ENCODE measurements at regions not wholly inside any gene's neighbourhood (a gene's known extent, or its start where the extent isn't known, plus 50 kb on each side); places are given as distances from the start of the nearest gene placed in this dataset.

DNA sequence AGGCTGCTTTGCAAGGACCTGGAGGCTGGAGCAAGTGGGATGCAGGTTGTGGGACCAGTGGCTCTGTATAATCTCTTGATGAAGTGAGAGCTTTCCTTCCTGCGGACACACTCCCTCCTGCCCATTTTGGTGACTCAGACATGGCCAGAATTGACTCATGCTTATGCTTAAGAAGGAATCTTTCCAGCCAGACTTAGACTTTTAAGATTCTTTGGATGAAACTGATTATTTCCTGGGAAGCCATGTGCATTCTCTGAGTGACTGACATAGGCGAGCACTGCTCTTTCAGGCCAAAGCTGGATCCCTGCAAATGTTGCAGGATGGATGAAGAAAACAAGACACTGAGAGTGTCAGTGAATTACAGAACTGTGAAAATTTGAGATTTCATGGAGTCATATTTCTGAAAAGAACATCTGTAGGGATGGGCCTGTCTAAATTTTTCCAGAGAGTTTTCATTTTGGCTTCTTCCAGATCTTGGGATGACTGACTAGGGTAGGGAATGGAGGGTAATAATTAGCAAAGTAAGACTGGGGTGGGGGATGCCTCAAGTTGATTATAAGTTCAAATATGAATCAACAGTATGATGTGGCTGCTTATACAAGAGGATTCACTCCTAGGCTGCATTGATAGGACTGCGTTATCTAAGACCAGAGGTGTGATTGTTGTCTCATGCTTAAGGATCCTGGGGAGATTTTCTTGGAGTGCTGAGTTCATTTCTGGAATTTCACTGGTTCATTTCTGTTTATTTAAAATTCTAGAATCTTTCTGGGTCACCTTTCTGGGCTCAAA lies 195.8 kb downstream of the HIPK3 start (continued):
- TF ChIP-seq HNRNPH1 (optimal IDR thresholded peaks at IDR 0.05; ENCODE audit: low read depth, low read length): no peak
- TF ChIP-seq SRSF9 (IDR thresholded peaks at IDR 0.05; ENCODE audit: borderline replicate concordance, low read depth, low read length): no peak
- TF ChIP-seq ESRRA (IDR thresholded peaks at IDR 0.05; ENCODE audit: borderline replicate concordance, low read depth): no peak
- no peak for TF ChIP-seq BRF1 (IDR thresholded peaks at IDR 0.05; ENCODE audit: borderline replicate concordance, extremely low read depth, insufficient read length)
- no peak for TF ChIP-seq RBM15 (IDR thresholded peaks at IDR 0.05; ENCODE audit: insufficient read depth, low read length)
- no peak for TF ChIP-seq ZKSCAN3 (CRISPR knock-in tag; IDR thresholded peaks at IDR 0.05)

DNA sequence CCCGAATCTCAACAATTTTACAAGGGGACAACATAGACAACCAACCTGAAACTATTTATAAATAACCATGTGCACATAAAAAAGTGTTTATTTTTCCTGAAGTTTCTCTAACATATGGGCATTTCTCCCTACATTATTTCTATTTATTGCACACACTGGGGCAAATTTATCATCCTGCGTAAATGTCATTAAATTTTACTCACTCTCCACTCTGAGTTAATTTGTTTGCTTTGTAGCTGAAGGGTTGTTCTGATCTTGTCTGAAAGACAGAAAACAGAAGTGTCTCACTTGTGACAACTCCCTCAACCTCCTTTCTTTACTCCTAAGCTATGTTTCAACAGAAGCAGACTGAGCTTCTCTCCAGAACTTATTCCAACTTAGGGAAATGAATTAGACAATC lies 194.2 kb downstream of the HIPK3 start:
- POLR2A ChIA-PET: interaction anchor here (1.0 kb wide), 1 partner anchor 13 kb away, joined by 5 read pairs; no protein-coding TSS in a partner anchor
- TF ChIP-seq, protein P1, sequence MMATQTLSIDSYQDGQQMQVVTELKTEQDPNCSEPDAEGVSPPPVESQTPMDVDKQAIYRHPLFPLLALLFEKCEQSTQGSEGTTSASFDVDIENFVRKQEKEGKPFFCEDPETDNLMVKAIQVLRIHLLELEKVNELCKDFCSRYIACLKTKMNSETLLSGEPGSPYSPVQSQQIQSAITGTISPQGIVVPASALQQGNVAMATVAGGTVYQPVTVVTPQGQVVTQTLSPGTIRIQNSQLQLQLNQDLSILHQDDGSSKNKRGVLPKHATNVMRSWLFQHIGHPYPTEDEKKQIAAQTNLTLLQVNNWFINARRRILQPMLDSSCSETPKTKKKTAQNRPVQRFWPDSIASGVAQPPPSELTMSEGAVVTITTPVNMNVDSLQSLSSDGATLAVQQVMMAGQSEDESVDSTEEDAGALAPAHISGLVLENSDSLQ (IDR thresholded peaks at IDR 0.05): no peak
- TF ChIP-seq BRD9 (IDR thresholded peaks at IDR 0.05; ENCODE audit: low read depth, partially characterized antibody) (no peak), TAF7 (tag; IDR thresholded peaks at IDR 0.05) (no peak), RBM17 (IDR thresholded peaks at IDR 0.05; ENCODE audit: borderline replicate concordance, low read depth, low read length) (no peak), ATF1 (CRISPR knock-in tag; IDR thresholded peaks at IDR 0.05) (no peak), ATF1 (tag; IDR thresholded peaks at IDR 0.05) (no peak)
- TF ChIP-seq, protein P2, sequence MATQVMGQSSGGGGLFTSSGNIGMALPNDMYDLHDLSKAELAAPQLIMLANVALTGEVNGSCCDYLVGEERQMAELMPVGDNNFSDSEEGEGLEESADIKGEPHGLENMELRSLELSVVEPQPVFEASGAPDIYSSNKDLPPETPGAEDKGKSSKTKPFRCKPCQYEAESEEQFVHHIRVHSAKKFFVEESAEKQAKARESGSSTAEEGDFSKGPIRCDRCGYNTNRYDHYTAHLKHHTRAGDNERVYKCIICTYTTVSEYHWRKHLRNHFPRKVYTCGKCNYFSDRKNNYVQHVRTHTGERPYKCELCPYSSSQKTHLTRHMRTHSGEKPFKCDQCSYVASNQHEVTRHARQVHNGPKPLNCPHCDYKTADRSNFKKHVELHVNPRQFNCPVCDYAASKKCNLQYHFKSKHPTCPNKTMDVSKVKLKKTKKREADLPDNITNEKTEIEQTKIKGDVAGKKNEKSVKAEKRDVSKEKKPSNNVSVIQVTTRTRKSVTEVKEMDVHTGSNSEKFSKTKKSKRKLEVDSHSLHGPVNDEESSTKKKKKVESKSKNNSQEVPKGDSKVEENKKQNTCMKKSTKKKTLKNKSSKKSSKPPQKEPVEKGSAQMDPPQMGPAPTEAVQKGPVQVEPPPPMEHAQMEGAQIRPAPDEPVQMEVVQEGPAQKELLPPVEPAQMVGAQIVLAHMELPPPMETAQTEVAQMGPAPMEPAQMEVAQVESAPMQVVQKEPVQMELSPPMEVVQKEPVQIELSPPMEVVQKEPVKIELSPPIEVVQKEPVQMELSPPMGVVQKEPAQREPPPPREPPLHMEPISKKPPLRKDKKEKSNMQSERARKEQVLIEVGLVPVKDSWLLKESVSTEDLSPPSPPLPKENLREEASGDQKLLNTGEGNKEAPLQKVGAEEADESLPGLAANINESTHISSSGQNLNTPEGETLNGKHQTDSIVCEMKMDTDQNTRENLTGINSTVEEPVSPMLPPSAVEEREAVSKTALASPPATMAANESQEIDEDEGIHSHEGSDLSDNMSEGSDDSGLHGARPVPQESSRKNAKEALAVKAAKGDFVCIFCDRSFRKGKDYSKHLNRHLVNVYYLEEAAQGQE (IDR thresholded peaks at IDR 0.05; ENCODE audit: borderline replicate concordance): no peak
- TF ChIP-seq, protein P2 (CRISPR knock-in tag; IDR thresholded peaks at IDR 0.05; ENCODE audit: low read depth): no peak

More for the DNA sequence above, 194.2 kb downstream of the HIPK3 start:
- no peak for DNase-seq (ENCODE audit: extremely low read depth in 1 of 4, low spot score in 3 of 4)
- Histone ChIP-seq H3K4me1 (replicated peaks in 1 of 2; ENCODE audit: control insufficient read depth in 2 of 2, insufficient read depth in 2 of 2, low read length in 2 of 2) (no peaks in the 10 kb centered on the region), H3K27ac (ENCODE audit: extremely low read depth, low read depth, low read length) (no peak overlapping the region), H3K27me3 (ENCODE audit: control insufficient read depth in 2 of 2, insufficient read depth in 2 of 2, low read length in 2 of 2) (peaks cover 3 to 8% of the 10 kb centered on the region in 2 experiments; a peak in 3 of 5 replicates), H2AFZ (ENCODE audit: low read depth, low read length) (no peak overlapping the region), H3K9me1 (ENCODE audit: control insufficient read depth, insufficient read depth, low read length) (no peaks in the 10 kb centered on the region), H3K36me3 (ENCODE audit: control insufficient read depth, insufficient read depth, low read length) (no peaks in the 10 kb centered on the region), H3K9me3 (replicated peaks; ENCODE audit: control insufficient read depth, insufficient read depth, low read depth, low read length) (no peaks in the 10 kb centered on the region), H3K4me3 (no peak overlapping the region), H3K4me2 (ENCODE audit: insufficient read depth, low read length) (no peak overlapping the region), H3K79me2 (ENCODE audit: control insufficient read depth, insufficient read depth, low read length) (no peaks in the 10 kb centered on the region), H4K20me1 (replicated peaks; ENCODE audit: control insufficient read depth, insufficient read depth, low read length) (no peaks in the 10 kb centered on the region), H3K9ac (ENCODE audit: insufficient read depth in 1 of 2, low read depth in 2 of 2, low read length in 2 of 2) (no peak overlapping the region)
- intact Hi-C loops (cut with micrococcal nuclease): no loop called here
- 0% methylated on average over 2 of the region's 2 CpGs for WGBS (ENCODE audit: insufficient coverage, low coverage, missing lambda C conversion rate)
- FAIRE-seq: no peak
- ATAC-seq: no peak
- in situ Hi-C loops (cut with MboI): no loop called here
- CTCF ChIA-PET (ENCODE audit: low intra/inter-chr PET ratio): no interaction called here
- BruUV-seq (replicated peaks): no TSS peak

All from K562 (cell line).